Type B pancreatic cell (in vitro differentiated cells): ENCODE measurements at regions not wholly inside any gene's neighbourhood (a gene's known extent, or its start where the extent isn't known, plus 50 kb on each side); places are given as distances from the start of the nearest gene placed in this dataset.
A peak's percentile ranks its signal among the peaks of the same experiment; 100 is the strongest.

ENCODE experiments used
- DNase-seq: peaks from one replicate; pipeline ENCODE4 v3.0.0; 2021; ENCODE audit warnings: mixed read lengths; ENCODE audit not compliant: unreplicated experiment; ENCODE audit errors: extremely low spot score
- H3K27ac Mint-ChIP-seq: 2 replicates; pipeline ENCODE4 v1.8.0; 2021; ENCODE audit warnings: mild to moderate bottlenecking, mixed read lengths
- H3K27me3 Mint-ChIP-seq: 2 replicates; pipeline ENCODE4 v1.8.0; 2021; ENCODE audit warnings: mixed read lengths
- H3K36me3 Mint-ChIP-seq: 2 replicates; pipeline ENCODE4 v1.8.0; 2021; ENCODE audit warnings: mixed read lengths
- H3K4me1 Mint-ChIP-seq: one replicate; pipeline ENCODE4 v1.8.0; 2021; ENCODE audit warnings: mixed read lengths; ENCODE audit not compliant: unreplicated experiment
- H3K4me3 Mint-ChIP-seq: 2 replicates; pipeline ENCODE4 v1.8.0; 2021; ENCODE audit warnings: mild to moderate bottlenecking, mixed read lengths
- H3K9me3 Mint-ChIP-seq: 2 replicates; pipeline ENCODE4 v1.8.0; 2021; ENCODE audit warnings: mixed read lengths
- CTCF ChIP-seq: fragments of 200-600 bp; sonication (generic); conservative IDR thresholded peaks from 2 replicates; pipeline ENCODE4 v1.5.0; 2021; ENCODE audit warnings: antibody characterized with exemption, mild to moderate bottlenecking

GRCh38 chr22:49561976-49562375 is 265.7 kb downstream of the BRD1 start:
- H3K36me3 Mint-ChIP-seq, result no peaks in the 10 kb centered on the region
- no peak for TF ChIP-seq CTCF
- no peak overlapping the region for H3K27ac Mint-ChIP-seq
- no peaks in the 10 kb centered on the region for H3K27me3 Mint-ChIP-seq
- no peaks in the 10 kb centered on the region for H3K4me1 Mint-ChIP-seq
- H3K9me3 Mint-ChIP-seq, result no peaks in the 10 kb centered on the region
- peak; percentile 18 for DNase-seq
- no peak overlapping the region for H3K4me3 Mint-ChIP-seq

- DNase-seq, result peak; percentile 10
- H3K4me3 Mint-ChIP-seq, result no peak overlapping the region
Measured at GRCh38 chr22:49561338-49561737, 266.3 kb downstream of the BRD1 start.

GRCh38 chr22:49555526-49555925 is 272.1 kb downstream of the BRD1 start:
- DNase-seq, result peak; percentile 56
- Mint-ChIP-seq H3K4me3 (no peak overlapping the region), H3K27me3 (no peaks in the 10 kb centered on the region), H3K27ac (no peak overlapping the region), H3K36me3 (no peaks in the 10 kb centered on the region), H3K4me1 (peaks cover 5% of the 10 kb centered on the region), H3K9me3 (no peaks in the 10 kb centered on the region)
- no peak for TF ChIP-seq CTCF

More at GRCh38 chr22:49561338-49561737, 266.3 kb downstream of the BRD1 start:
- Mint-ChIP-seq H3K27ac (no peak overlapping the region), H3K36me3 (no peaks in the 10 kb centered on the region), H3K27me3 (no peaks in the 10 kb centered on the region), H3K9me3 (no peaks in the 10 kb centered on the region), H3K4me1 (no peaks in the 10 kb centered on the region)
- TF ChIP-seq CTCF, result no peak

GRCh38 chr22:49554741-49555140 is 272.9 kb downstream of the BRD1 start:
- Mint-ChIP-seq H3K27me3 (no peaks in the 10 kb centered on the region), H3K36me3 (no peaks in the 10 kb centered on the region), H3K4me1 (peaks cover 5% of the 10 kb centered on the region), H3K9me3 (no peaks in the 10 kb centered on the region), H3K4me3 (no peak overlapping the region), H3K27ac (no peak overlapping the region)
- no peak for TF ChIP-seq CTCF
- DNase-seq, result peak; percentile 57

- Mint-ChIP-seq H3K27ac (no peak overlapping the region), H3K27me3 (no peaks in the 10 kb centered on the region), H3K4me1 (peaks cover 5% of the 10 kb centered on the region), H3K4me3 (no peak overlapping the region), H3K36me3 (no peaks in the 10 kb centered on the region), H3K9me3 (no peaks in the 10 kb centered on the region)
- TF ChIP-seq CTCF, result no peak
- DNase-seq, result peak; percentile 51
Measured at GRCh38 chr22:49554296-49554625, 273.4 kb downstream of the BRD1 start.
